ENCODE measurements at regions not wholly inside any gene's neighbourhood (a gene's known extent, or its start where the extent isn't known, plus 50 kb on each side); places are given as distances from the start of the nearest gene placed in this dataset.
"Not testable (repeated sequence)": the region's sequence is repeated elsewhere in the genome, so short reads cannot be mapped to it uniquely, and the experiment has no call there.

- DNase-seq (ENCODE audit: extremely low spot score, insufficient read length, low read depth) (no peak), FAIRE-seq (no peak)
Observed at GRCh38 chrX:28408017-28408723, 179.1 kb upstream of the IL1RAPL1 start.

GRCh38 chrX:28398342-28398741 lies 188.9 kb upstream of the IL1RAPL1 start:
- DNase-seq (ENCODE audit: extremely low spot score, insufficient read length, low read depth), result no peak
- FAIRE-seq, result no peak

- DNase-seq (ENCODE audit: extremely low spot score, insufficient read length, low read depth) (no peak), FAIRE-seq (no peak)
Observed at GRCh38 chrX:28391528-28391927, 195.7 kb upstream of the IL1RAPL1 start.

- FAIRE-seq, result no peak
- no peak for DNase-seq (ENCODE audit: extremely low spot score, insufficient read length, low read depth)
Observed at GRCh38 chrX:28379103-28379502, 208.1 kb upstream of the IL1RAPL1 start.

GRCh38 chrX:28367649-28368048 lies 219.6 kb upstream of the IL1RAPL1 start:
- not testable (repeated sequence) for FAIRE-seq; DNase-seq (ENCODE audit: extremely low spot score, insufficient read length, low read depth)

GRCh38 chrX:28351801-28352200 lies 235.4 kb upstream of the IL1RAPL1 start:
- FAIRE-seq (no peak), DNase-seq (ENCODE audit: extremely low spot score, insufficient read length, low read depth) (no peak)

- FAIRE-seq (no peak), DNase-seq (ENCODE audit: extremely low spot score, insufficient read length, low read depth) (no peak)
Observed at GRCh38 chrX:28349888-28350287, 237.4 kb upstream of the IL1RAPL1 start.

- no peak for DNase-seq (ENCODE audit: extremely low spot score, insufficient read length, low read depth)
- no peak for FAIRE-seq
Observed at GRCh38 chrX:28347476-28347875, 239.8 kb upstream of the IL1RAPL1 start.

GRCh38 chrX:28329156-28329555 lies 258.1 kb upstream of the IL1RAPL1 start:
- FAIRE-seq (no peak), DNase-seq (ENCODE audit: extremely low spot score, insufficient read length, low read depth) (no peak)

- FAIRE-seq (no peak), DNase-seq (ENCODE audit: extremely low spot score, insufficient read length, low read depth) (no peak)
Observed at GRCh38 chrX:28324321-28324721, 262.9 kb upstream of the IL1RAPL1 start.

- FAIRE-seq, result no peak
- no peak for DNase-seq (ENCODE audit: extremely low spot score, insufficient read length, low read depth)
Observed at GRCh38 chrX:28321286-28321685, 266.0 kb upstream of the IL1RAPL1 start.

GRCh38 chrX:28312965-28313364 lies 274.3 kb upstream of the IL1RAPL1 start:
- no peak for DNase-seq (ENCODE audit: extremely low spot score, insufficient read length, low read depth)
- no peak for FAIRE-seq

- DNase-seq (ENCODE audit: extremely low spot score, insufficient read length, low read depth), result no peak
- peak; percentile 21 for FAIRE-seq
Observed at GRCh38 chrX:28312259-28312658, 275.0 kb upstream of the IL1RAPL1 start.

- no peak for DNase-seq (ENCODE audit: extremely low spot score, insufficient read length, low read depth)
- no peak for FAIRE-seq
Observed at GRCh38 chrX:28311466-28311865, 275.8 kb upstream of the IL1RAPL1 start.

- DNase-seq (ENCODE audit: extremely low spot score, insufficient read length, low read depth), result no peak
- no peak for FAIRE-seq
Observed at GRCh38 chrX:28303486-28303885, 283.8 kb upstream of the IL1RAPL1 start.

GRCh38 chrX:28278726-28279125 lies 297.5 kb upstream of the DCAF8L1 start:
- FAIRE-seq, result no peak
- no peak for DNase-seq (ENCODE audit: extremely low spot score, insufficient read length, low read depth)

- FAIRE-seq, result no peak
Observed at GRCh38 chrX:28278251-28278650, 297.0 kb upstream of the DCAF8L1 start.

GRCh38 chrX:28273736-28274135 lies 292.5 kb upstream of the DCAF8L1 start:
- FAIRE-seq (no peak), DNase-seq (ENCODE audit: extremely low spot score, insufficient read length, low read depth) (no peak)

More at GRCh38 chrX:28278251-28278650, 297.0 kb upstream of the DCAF8L1 start:
- DNase-seq (ENCODE audit: extremely low spot score, insufficient read length, low read depth), result no peak

GRCh38 chrX:28246675-28247074 lies 265.4 kb upstream of the DCAF8L1 start:
- no peak for DNase-seq (ENCODE audit: extremely low spot score, insufficient read length, low read depth)
- FAIRE-seq, result no peak

GRCh38 chrX:28229217-28229616 lies 248.0 kb upstream of the DCAF8L1 start:
- DNase-seq (ENCODE audit: extremely low spot score, insufficient read length, low read depth) (no peak), FAIRE-seq (no peak)

- FAIRE-seq, result no peak
- no peak for DNase-seq (ENCODE audit: extremely low spot score, insufficient read length, low read depth)
Observed at GRCh38 chrX:28225513-28225912, 244.3 kb upstream of the DCAF8L1 start.

- FAIRE-seq (no peak), DNase-seq (ENCODE audit: extremely low spot score, insufficient read length, low read depth) (no peak)
Observed at GRCh38 chrX:28223991-28224390, 242.7 kb upstream of the DCAF8L1 start.

Measured in GM18507 (cell line).